Fibroblast of lung (primary cell): ENCODE measurements at regions not wholly inside any gene's neighbourhood (a gene's known extent, or its start where the extent isn't known, plus 50 kb on each side); places are given as distances from the start of the nearest gene placed in this dataset.
A peak's percentile ranks its signal among the peaks of the same experiment; 100 is the strongest.

Experiments used
- DNase-seq, 2 donors: peaks; one replicate each; pipeline versions ENCODE4 v3.0.0 to v3.0.0-alpha.2; 2010; ENCODE audit warnings: low read depth in 2 of 2
- H2AFZ ChIP-seq: 2 replicates; pipeline ENCODE4 v1.5.1; 2012; ENCODE audit warnings: low read length, control low read depth, inconsistent platforms
- H3K27ac ChIP-seq: 2 replicates; pipeline ENCODE4 v1.5.1; 2011; ENCODE audit warnings: low read length, control low read depth; ENCODE audit not compliant: insufficient read depth
- H3K27me3 ChIP-seq: 2 replicates; pipeline ENCODE4 v1.5.1; 2011; ENCODE audit warnings: mild to moderate bottlenecking, low read length; ENCODE audit not compliant: control insufficient read depth, insufficient read depth
- H3K36me3 ChIP-seq: 2 replicates; pipeline ENCODE4 v1.5.1; 2011; ENCODE audit warnings: low read length; ENCODE audit not compliant: control insufficient read depth, insufficient read depth
- H3K4me1 ChIP-seq: 2 replicates; pipeline ENCODE4 v1.5.1; 2011; ENCODE audit warnings: low read length; ENCODE audit not compliant: control insufficient read depth, insufficient read depth; ENCODE audit errors: extremely low read depth
- H3K4me2 ChIP-seq: 2 replicates; pipeline ENCODE4 v1.5.1; 2011; ENCODE audit warnings: low read length, control low read depth; ENCODE audit not compliant: insufficient read depth; ENCODE audit errors: extremely low read depth
- H3K4me3 ChIP-seq, 4 experiments: fragments of 200-600 bp in 1 of 4; sonication (generic) in 1 of 4; replicated peaks in 1 of 4; 2 replicates each; pipeline ENCODE4 v1.5.1; 2011 to 2016; ENCODE audit warnings: low read length in 4 of 4, low read depth in 3 of 4, mild to moderate bottlenecking in 3 of 4, control low read depth in 2 of 4, inconsistent platforms in 1 of 4, mixed read lengths in 1 of 4; ENCODE audit not compliant: insufficient read depth in 1 of 4; ENCODE audit errors: control extremely low read depth in 1 of 4
- H3K79me2 ChIP-seq: 2 replicates; pipeline ENCODE4 v1.5.1; 2012; ENCODE audit warnings: mild to moderate bottlenecking, low read length, inconsistent platforms; ENCODE audit not compliant: control insufficient read depth, insufficient read depth
- H3K9ac ChIP-seq: 2 replicates; pipeline ENCODE4 v1.5.1; 2011; ENCODE audit warnings: mild to moderate bottlenecking, low read length, control low read depth; ENCODE audit not compliant: insufficient read depth
- H3K9me3 ChIP-seq: 2 replicates; pipeline ENCODE4 v1.5.1; 2012; ENCODE audit warnings: low read depth, low read length; ENCODE audit not compliant: control insufficient read depth, insufficient read depth
- H4K20me1 ChIP-seq: 2 replicates; pipeline ENCODE4 v1.5.1; 2011; ENCODE audit warnings: low read length; ENCODE audit not compliant: control insufficient read depth, insufficient read depth; ENCODE audit errors: extremely low read depth
- CTCF ChIP-seq, 2 donors: IDR thresholded peaks in 1 of 2; conservative IDR thresholded peaks in 1 of 2; 1 replicate in 1 of 2; 2 replicates in 1 of 2; pipeline ENCODE4 v1.5.1; 2011 to 2012; ENCODE audit warnings: low read length in 2 of 2, control low read depth in 1 of 2, inconsistent platforms in 1 of 2, low read depth in 1 of 2, mild to moderate bottlenecking in 1 of 2
- EZH2 ChIP-seq: IDR thresholded peaks from 2 replicates; pipeline ENCODE4 v1.5.1; 2012; ENCODE audit warnings: low read length, control low read depth, mild to moderate bottlenecking; ENCODE audit errors: missing control alignments

- Histone ChIP-seq H3K36me3 (no peaks in the 10 kb centered on the region), H4K20me1 (no peaks in the 10 kb centered on the region), H3K4me3 (peak overlapping the region in 1 of 4 experiments; percentile 14), H3K27me3 (peaks cover 45% of the 10 kb centered on the region), H3K9me3 (no peaks in the 10 kb centered on the region), H3K4me2 (no peak overlapping the region), H3K79me2 (no peaks in the 10 kb centered on the region), H3K9ac (no peak overlapping the region), H2AFZ (no peak overlapping the region), H3K4me1 (no peaks in the 10 kb centered on the region), H3K27ac (no peak overlapping the region)
- peak; percentile 82 for TF ChIP-seq EZH2
- no peak for TF ChIP-seq CTCF (conservative IDR thresholded peaks at IDR 0.05 in 1 of 2, IDR thresholded peaks at IDR 0.05 in 1 of 2; ENCODE audit: low read depth in 1 of 2, low read length in 2 of 2)
- DNase-seq: no peak
These were observed 55.0 kb upstream of the LBX1 start for GRCh38 chr10:101284101-101284743.

GRCh38 chr10:101284744-101285463 lies 55.6 kb upstream of the LBX1 start:
- H4K20me1 ChIP-seq: no peaks in the 10 kb centered on the region
- H3K36me3 ChIP-seq: no peaks in the 10 kb centered on the region
- peak; percentile 19 for TF ChIP-seq EZH2
- no peak for TF ChIP-seq CTCF (conservative IDR thresholded peaks at IDR 0.05 in 1 of 2, IDR thresholded peaks at IDR 0.05 in 1 of 2; ENCODE audit: low read depth in 1 of 2, low read length in 2 of 2)
- peaks cover 45% of the 10 kb centered on the region for H3K27me3 ChIP-seq
- no peak overlapping the region for H2AFZ ChIP-seq
- DNase-seq: no peak
- no peaks in the 10 kb centered on the region for H3K9me3 ChIP-seq
- no peaks in the 10 kb centered on the region for H3K4me1 ChIP-seq
- H3K27ac ChIP-seq: no peak overlapping the region
- no peak overlapping the region for H3K4me3 ChIP-seq
- no peaks in the 10 kb centered on the region for H3K79me2 ChIP-seq
- no peak overlapping the region for H3K9ac ChIP-seq
- H3K4me2 ChIP-seq: no peak overlapping the region

- no peak for TF ChIP-seq EZH2
- TF ChIP-seq CTCF (conservative IDR thresholded peaks at IDR 0.05 in 1 of 2, IDR thresholded peaks at IDR 0.05 in 1 of 2; ENCODE audit: low read depth in 1 of 2, low read length in 2 of 2): no peak
- Histone ChIP-seq H4K20me1 (no peaks in the 10 kb centered on the region), H3K4me2 (no peak overlapping the region), H3K9me3 (no peaks in the 10 kb centered on the region), H3K27ac (no peak overlapping the region), H3K4me3 (no peak overlapping the region), H3K27me3 (peaks cover 51% of the 10 kb centered on the region), H3K79me2 (no peaks in the 10 kb centered on the region), H2AFZ (no peak overlapping the region), H3K4me1 (no peaks in the 10 kb centered on the region), H3K9ac (no peak overlapping the region), H3K36me3 (no peaks in the 10 kb centered on the region)
- no peak for DNase-seq
These were observed 56.3 kb upstream of the LBX1 start for GRCh38 chr10:101285519-101286070.
